Neural cell (in vitro differentiated cells): ENCODE measurements at regions not wholly inside any gene's neighbourhood (a gene's known extent, or its start where the extent isn't known, plus 50 kb on each side); places are given as distances from the start of the nearest gene placed in this dataset.

Source experiments
- EP300 ChIP-seq: fragments of 450-650 bp; conservative IDR thresholded peaks from 2 replicates; pipeline ENCODE4 v1.6.1; 2014; ENCODE audit warnings: antibody characterized with exemption, mild to moderate bottlenecking, moderate library complexity; ENCODE audit not compliant: poor library complexity, severe bottlenecking
- EZH2 ChIP-seq: fragments of 200-600, 300-800 bp; shearing (Covaris generic), sonication (generic); IDR thresholded peaks from 2 replicates; pipeline ENCODE4 v1.6.1; 2014; ENCODE audit warnings: antibody characterized with exemption, low read length, borderline replicate concordance, mild to moderate bottlenecking; ENCODE audit not compliant: insufficient read depth, poor library complexity, severe bottlenecking
- POLR2AphosphoS5 ChIP-seq: IDR thresholded peaks from 2 replicates; pipeline ENCODE4 v1.6.1; 2012
- TF ChIP-seq, protein P1 (sequence below): fragments of 450-650 bp; IDR thresholded peaks from 2 replicates; pipeline ENCODE4 v1.5.1; 2014; ENCODE audit warnings: antibody characterized with exemption, mild to moderate bottlenecking, moderate library complexity; ENCODE audit not compliant: poor library complexity, severe bottlenecking

DNA sequence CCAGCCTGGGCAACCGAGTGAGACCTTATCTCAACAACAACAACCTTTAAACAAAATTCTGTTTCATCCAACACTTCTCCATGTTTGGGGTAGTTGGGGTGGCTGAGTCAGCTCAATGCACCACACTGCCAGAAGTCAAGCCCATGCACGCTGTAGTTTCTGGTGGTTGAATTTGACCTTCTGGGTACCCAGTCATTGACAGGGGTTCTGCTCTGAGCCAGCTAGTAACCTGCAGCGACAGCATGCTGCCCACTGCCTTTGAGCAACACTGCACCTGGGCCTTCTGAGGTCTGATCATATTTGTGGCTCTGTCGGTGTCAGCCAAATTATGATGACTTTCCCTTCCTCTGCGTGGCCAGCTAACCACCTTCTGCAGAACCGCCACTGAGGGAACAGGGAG is 84.6 kb upstream of the ZNF438 start:
- TF ChIP-seq EP300 (no peak), POLR2AphosphoS5 (no peak), EZH2 (no peak)
- TF ChIP-seq, protein P1, sequence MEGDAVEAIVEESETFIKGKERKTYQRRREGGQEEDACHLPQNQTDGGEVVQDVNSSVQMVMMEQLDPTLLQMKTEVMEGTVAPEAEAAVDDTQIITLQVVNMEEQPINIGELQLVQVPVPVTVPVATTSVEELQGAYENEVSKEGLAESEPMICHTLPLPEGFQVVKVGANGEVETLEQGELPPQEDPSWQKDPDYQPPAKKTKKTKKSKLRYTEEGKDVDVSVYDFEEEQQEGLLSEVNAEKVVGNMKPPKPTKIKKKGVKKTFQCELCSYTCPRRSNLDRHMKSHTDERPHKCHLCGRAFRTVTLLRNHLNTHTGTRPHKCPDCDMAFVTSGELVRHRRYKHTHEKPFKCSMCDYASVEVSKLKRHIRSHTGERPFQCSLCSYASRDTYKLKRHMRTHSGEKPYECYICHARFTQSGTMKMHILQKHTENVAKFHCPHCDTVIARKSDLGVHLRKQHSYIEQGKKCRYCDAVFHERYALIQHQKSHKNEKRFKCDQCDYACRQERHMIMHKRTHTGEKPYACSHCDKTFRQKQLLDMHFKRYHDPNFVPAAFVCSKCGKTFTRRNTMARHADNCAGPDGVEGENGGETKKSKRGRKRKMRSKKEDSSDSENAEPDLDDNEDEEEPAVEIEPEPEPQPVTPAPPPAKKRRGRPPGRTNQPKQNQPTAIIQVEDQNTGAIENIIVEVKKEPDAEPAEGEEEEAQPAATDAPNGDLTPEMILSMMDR, result no peak
